GM19043 (cell line): ENCODE measurements at regions not wholly inside any gene's neighbourhood (a gene's known extent, or its start where the extent isn't known, plus 50 kb on each side); places are given as distances from the start of the nearest gene placed in this dataset.
"Not testable (repeated sequence)": the region's sequence is repeated elsewhere in the genome, so short reads cannot be mapped to it uniquely, and the experiment has no call there.

Experiments
- ATAC-seq: cut with Tn5 transposase; IDR thresholded peaks from one replicate; pipeline ENCODE4 v1.9.1; 2021; ENCODE audit warnings: low read depth; ENCODE audit not compliant: unreplicated experiment

- ATAC-seq, result peak; percentile 59
Observed at GRCh38 chr6:156691018-156691417, 86.2 kb upstream of the ARID1B start.

GRCh38 chr6:156689656-156690055 is 87.5 kb upstream of the ARID1B start:
- no peak for ATAC-seq

- no peak for ATAC-seq
Observed at GRCh38 chr6:156688620-156688971, 88.6 kb upstream of the ARID1B start.

GRCh38 chr6:156687789-156688619 is 89.2 kb upstream of the ARID1B start:
- ATAC-seq, result no peak

- peak; percentile 54 for ATAC-seq
Observed at GRCh38 chr6:156686995-156687788, 90.0 kb upstream of the ARID1B start.

- ATAC-seq, result peak; percentile 13
Observed at GRCh38 chr6:156686301-156686994, 90.7 kb upstream of the ARID1B start.

- no peak for ATAC-seq
Observed at GRCh38 chr6:156685823-156686222, 91.4 kb upstream of the ARID1B start.

- ATAC-seq, result no peak
Observed at GRCh38 chr6:156683821-156684220, 93.4 kb upstream of the ARID1B start.

GRCh38 chr6:156676721-156677120 is 100.5 kb upstream of the ARID1B start:
- ATAC-seq, result no peak

- no peak for ATAC-seq
Observed at GRCh38 chr6:156674197-156674596, 103.0 kb upstream of the ARID1B start.

GRCh38 chr6:156670097-156670496 is 107.1 kb upstream of the ARID1B start:
- ATAC-seq, result not testable (repeated sequence)

GRCh38 chr6:156662025-156662445 is 115.1 kb upstream of the ARID1B start:
- ATAC-seq, result no peak

GRCh38 chr6:156660389-156660788 is 116.8 kb upstream of the ARID1B start:
- no peak for ATAC-seq

GRCh38 chr6:156659822-156660198 is 117.4 kb upstream of the ARID1B start:
- no peak for ATAC-seq

GRCh38 chr6:156658966-156659821 is 118.0 kb upstream of the ARID1B start:
- no peak for ATAC-seq

GRCh38 chr6:156658186-156658965 is 118.8 kb upstream of the ARID1B start:
- ATAC-seq, result no peak

- ATAC-seq, result no peak
Observed at GRCh38 chr6:156657296-156657695, 119.9 kb upstream of the ARID1B start.

- no peak for ATAC-seq
Observed at GRCh38 chr6:156654919-156655918, 122.0 kb upstream of the ARID1B start.
